Upper lobe of left lung (tissue), 4 donors: ENCODE measurements at regions not wholly inside any gene's neighbourhood (a gene's known extent, or its start where the extent isn't known, plus 50 kb on each side); places are given as distances from the start of the nearest gene placed in this dataset.

Experiments used
- CTCF ChIP-seq, 6 experiments: fragments of 450-650 bp in 4 of 6; fragments of 200-600 bp in 2 of 6; sonication (generic) in 2 of 6; IDR thresholded peaks; one replicate each; pipeline ENCODE4 v1.5.1; 2016 to 2019; ENCODE audit warnings: antibody characterized with exemption in 6 of 6
- POLR2AphosphoS5 ChIP-seq, 2 donors: sonication (generic); formaldehyde crosslinking; IDR thresholded peaks; one replicate each; pipeline ENCODE4 v1.5.1; 2017; ENCODE audit warnings: antibody characterized with exemption in 2 of 2

- TF ChIP-seq POLR2AphosphoS5 (IDR thresholded peaks at IDR 0.05): no peak
- TF ChIP-seq CTCF (IDR thresholded peaks at IDR 0.05): no peak
Measured at GRCh38 chr16:54816471-54816870, 114.2 kb upstream of the IRX5 start.
